MCF 10A (cell line): ENCODE measurements at regions not wholly inside any gene's neighbourhood (a gene's known extent, or its start where the extent isn't known, plus 50 kb on each side); places are given as distances from the start of the nearest gene placed in this dataset.
A peak's percentile ranks its signal among the peaks of the same experiment; 100 is the strongest.

Experiments
- BruUV-seq: library from RNA; stranded (reverse); fragments of 400-500 nt; replicated peaks from 2 replicates; lab custom pipeline; 2021; lab: Mats Ljungman, UMichigan
- CTCF ChIA-PET: fragments of 300-600 bp; sonication (Branson Sonifier 250); formaldehyde crosslinking; extraction: SDS; loops from one replicate; lab custom pipeline; 2021; ENCODE audit warnings: antibody characterized with exemption, inconsistent platforms; lab: Yijun Ruan, JAX
- POLR2A ChIA-PET: fragments of 300-600, 350-650 bp; sonication (Branson Sonifier 250); formaldehyde crosslinking; extraction: SDS; loops from one replicate; lab custom pipeline; 2020; ENCODE audit warnings: antibody characterized with exemption, inconsistent platforms; lab: Yijun Ruan, JAX
- DNase-seq: peaks from one replicate; pipeline ENCODE4 v3.0.0-alpha.2; 2018; ENCODE audit not compliant: unreplicated experiment
- H3K27ac Mint-ChIP-seq: one replicate; pipeline ENCODE4 v1.8.0; 2022; ENCODE audit warnings: mild to moderate bottlenecking, low read depth, mixed read lengths; ENCODE audit not compliant: unreplicated experiment
- H3K27me3 Mint-ChIP-seq: one replicate; pipeline ENCODE4 v1.8.0; 2022; ENCODE audit warnings: mixed read lengths; ENCODE audit not compliant: insufficient read depth, unreplicated experiment
- H3K36me3 Mint-ChIP-seq: one replicate; pipeline ENCODE4 v1.8.0; 2022; ENCODE audit warnings: mild to moderate bottlenecking, moderate library complexity, mixed read lengths; ENCODE audit not compliant: insufficient read depth, unreplicated experiment
- H3K4me1 Mint-ChIP-seq: one replicate; pipeline ENCODE4 v1.8.0; 2022; ENCODE audit warnings: mixed read lengths; ENCODE audit not compliant: insufficient read depth, unreplicated experiment
- H3K4me3 Mint-ChIP-seq: one replicate; pipeline ENCODE4 v1.8.0; 2022; ENCODE audit warnings: mild to moderate bottlenecking, moderate library complexity, mixed read lengths; ENCODE audit not compliant: unreplicated experiment
- H3K9me3 Mint-ChIP-seq: one replicate; pipeline ENCODE4 v1.8.0; 2022; ENCODE audit warnings: mixed read lengths; ENCODE audit not compliant: unreplicated experiment
- intact Hi-C: fragments of 100-400 bp; cut with micrococcal nuclease; formaldehyde crosslinking; loops from 2 replicates; pipeline ENCODE4 v1.14.1; 2022
- TF ChIP-seq, protein P1 (sequence below): fragments of 200-600 bp; IDR thresholded peaks from one replicate; pipeline ENCODE4 v1.8.0; 2022; ENCODE audit warnings: antibody characterized with exemption, mild to moderate bottlenecking; ENCODE audit not compliant: unreplicated experiment

DNA sequence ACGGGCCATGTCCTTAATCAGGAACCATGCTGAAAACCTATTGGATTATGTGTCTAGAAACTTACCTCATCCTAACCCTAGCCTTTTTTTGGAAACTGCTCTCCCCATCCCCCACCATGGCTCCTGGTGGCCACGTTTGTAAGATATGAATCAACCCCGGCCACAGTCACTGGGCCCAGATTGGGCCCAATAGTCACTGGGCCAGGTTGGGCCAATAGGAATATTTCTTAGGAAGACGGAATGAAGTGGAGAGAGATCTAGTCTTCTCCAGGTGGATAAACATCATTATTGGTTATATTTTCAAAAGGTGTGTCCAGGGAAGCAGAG, 468.7 kb downstream of the ARHGEF28 start:
- Mint-ChIP-seq H3K9me3 (no peaks in the 10 kb centered on the region), H3K27ac (no peak overlapping the region), H3K27me3 (no peaks in the 10 kb centered on the region), H3K4me1 (no peaks in the 10 kb centered on the region), H3K4me3 (no peak overlapping the region), H3K36me3 (peaks cover 5% of the 10 kb centered on the region)
- intact Hi-C loops: no loop called here
- CTCF ChIA-PET: interaction anchor here (0.6 kb wide), 1 partner anchor 242 kb away, joined by 3 read pairs; no protein-coding TSS in a partner anchor
- POLR2A ChIA-PET: interaction anchor here (1.0 kb wide), 1 partner anchor 11 kb away, joined by 3 read pairs; no protein-coding TSS in a partner anchor
- TF ChIP-seq, protein P1, sequence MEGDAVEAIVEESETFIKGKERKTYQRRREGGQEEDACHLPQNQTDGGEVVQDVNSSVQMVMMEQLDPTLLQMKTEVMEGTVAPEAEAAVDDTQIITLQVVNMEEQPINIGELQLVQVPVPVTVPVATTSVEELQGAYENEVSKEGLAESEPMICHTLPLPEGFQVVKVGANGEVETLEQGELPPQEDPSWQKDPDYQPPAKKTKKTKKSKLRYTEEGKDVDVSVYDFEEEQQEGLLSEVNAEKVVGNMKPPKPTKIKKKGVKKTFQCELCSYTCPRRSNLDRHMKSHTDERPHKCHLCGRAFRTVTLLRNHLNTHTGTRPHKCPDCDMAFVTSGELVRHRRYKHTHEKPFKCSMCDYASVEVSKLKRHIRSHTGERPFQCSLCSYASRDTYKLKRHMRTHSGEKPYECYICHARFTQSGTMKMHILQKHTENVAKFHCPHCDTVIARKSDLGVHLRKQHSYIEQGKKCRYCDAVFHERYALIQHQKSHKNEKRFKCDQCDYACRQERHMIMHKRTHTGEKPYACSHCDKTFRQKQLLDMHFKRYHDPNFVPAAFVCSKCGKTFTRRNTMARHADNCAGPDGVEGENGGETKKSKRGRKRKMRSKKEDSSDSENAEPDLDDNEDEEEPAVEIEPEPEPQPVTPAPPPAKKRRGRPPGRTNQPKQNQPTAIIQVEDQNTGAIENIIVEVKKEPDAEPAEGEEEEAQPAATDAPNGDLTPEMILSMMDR: no peak
- no TSS peak for BruUV-seq
- no peak for DNase-seq

DNA sequence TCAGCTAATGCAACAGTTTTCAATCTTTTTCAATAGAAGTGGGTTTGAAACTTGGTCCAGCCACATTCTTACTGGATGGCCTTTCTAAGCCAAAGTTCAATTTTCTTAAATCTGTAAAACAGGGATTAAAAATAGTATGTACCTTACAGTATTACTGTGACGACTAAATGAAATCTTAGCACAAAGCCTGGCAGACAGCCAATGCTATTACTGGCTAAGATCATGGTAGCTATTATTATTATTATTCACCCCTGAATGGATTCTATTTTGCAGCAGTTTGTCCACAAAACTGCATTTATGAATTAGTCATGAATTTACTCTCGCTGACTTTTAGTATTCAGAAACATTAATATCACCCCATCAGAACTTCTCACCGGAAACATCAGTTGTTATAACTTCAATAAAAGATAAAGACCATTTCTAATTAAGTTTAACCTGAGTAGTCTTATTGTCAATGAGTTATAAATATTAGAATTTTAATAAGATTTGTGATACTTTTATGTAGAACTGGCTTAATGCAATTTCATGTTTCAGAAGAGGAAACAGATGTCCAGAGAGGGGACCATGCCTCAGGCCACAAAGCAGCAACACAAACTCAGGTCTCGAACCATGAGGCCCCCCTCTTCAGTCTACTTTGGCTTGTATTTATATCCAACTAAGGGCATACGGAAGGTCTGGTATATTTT, 468.2 kb downstream of the ARHGEF28 start:
- TF ChIP-seq, protein P1: no peak
- H3K36me3 Mint-ChIP-seq: peaks cover 5% of the 10 kb centered on the region
- no TSS peak for BruUV-seq
- H3K4me1 Mint-ChIP-seq: no peaks in the 10 kb centered on the region
- H3K9me3 Mint-ChIP-seq: no peaks in the 10 kb centered on the region
- H3K27ac Mint-ChIP-seq: no peak overlapping the region
- no peaks in the 10 kb centered on the region for H3K27me3 Mint-ChIP-seq
- DNase-seq: peak; percentile 31
- ChIA-PET POLR2A (interaction anchor here (1.0 kb wide), 1 partner anchor 11 kb away, joined by 3 read pairs; no protein-coding TSS in a partner anchor), CTCF (interaction anchor here (0.6 kb wide), 1 partner anchor 242 kb away, joined by 3 read pairs; no protein-coding TSS in a partner anchor)
- intact Hi-C loops: no loop called here
- H3K4me3 Mint-ChIP-seq: no peak overlapping the region

DNA sequence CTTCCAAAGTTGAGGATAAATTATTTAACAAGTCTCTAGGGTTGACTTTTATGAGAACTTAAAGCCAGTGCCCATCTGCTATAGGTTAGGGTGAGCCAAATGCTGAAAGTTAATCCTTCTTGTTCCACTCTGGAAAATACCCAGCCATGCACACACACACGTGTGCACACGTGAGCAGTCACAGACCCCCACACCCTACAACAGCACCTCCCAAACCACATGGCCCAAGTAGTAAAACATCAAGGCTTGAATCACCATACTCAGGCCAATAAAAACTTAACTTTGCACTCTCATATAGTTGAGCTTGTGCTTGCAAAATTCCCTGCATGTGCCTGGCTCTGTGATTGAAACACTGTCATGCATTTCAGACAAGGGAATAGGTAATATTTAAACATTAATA, 467.6 kb downstream of the ARHGEF28 start:
- no peaks in the 10 kb centered on the region for H3K27me3 Mint-ChIP-seq
- CTCF ChIA-PET: interaction anchor here (0.6 kb wide), 1 partner anchor 78 kb away, joined by 4 read pairs; no protein-coding TSS in a partner anchor

DNA sequence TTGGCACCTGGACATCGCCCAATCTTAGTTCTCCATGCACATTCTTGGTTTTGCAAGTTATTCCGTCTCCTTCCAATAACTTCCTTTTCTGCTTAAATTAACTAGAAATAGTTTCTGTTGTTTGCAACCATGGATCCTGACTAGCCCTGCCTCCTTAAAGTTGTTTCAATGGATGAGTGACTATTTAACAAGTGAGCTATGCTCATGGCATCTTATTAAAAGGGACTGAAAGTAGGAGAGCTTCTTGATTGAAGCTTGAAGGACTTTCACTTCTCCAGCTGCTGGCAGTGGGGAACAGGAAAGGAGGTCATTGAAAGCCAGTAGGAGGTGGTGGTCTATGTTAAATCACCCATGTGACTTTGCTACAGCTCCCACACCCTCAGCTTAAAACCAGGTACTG, 466.8 kb downstream of the ARHGEF28 start:
- intact Hi-C loops: no loop called here
- DNase-seq: no peak
- Mint-ChIP-seq H3K36me3 (no peaks in the 10 kb centered on the region), H3K4me3 (no peak overlapping the region), H3K4me1 (no peaks in the 10 kb centered on the region), H3K27me3 (no peaks in the 10 kb centered on the region), H3K9me3 (no peaks in the 10 kb centered on the region), H3K27ac (no peak overlapping the region)
- TF ChIP-seq, protein P1: no peak
- no TSS peak for BruUV-seq
- ChIA-PET POLR2A (no interaction called here), CTCF (interaction anchor here (0.7 kb wide), 1 partner anchor 552 kb away, joined by 3 read pairs; no protein-coding TSS in a partner anchor)

More for the DNA sequence above, 467.6 kb downstream of the ARHGEF28 start:
- Mint-ChIP-seq H3K36me3 (peaks cover 5% of the 10 kb centered on the region), H3K4me3 (no peak overlapping the region), H3K4me1 (no peaks in the 10 kb centered on the region), H3K9me3 (no peaks in the 10 kb centered on the region), H3K27ac (no peak overlapping the region)
- POLR2A ChIA-PET: interaction anchor here (1.0 kb wide), 1 partner anchor 10 kb away, joined by 3 read pairs; no protein-coding TSS in a partner anchor
- TF ChIP-seq, protein P1: no peak
- no TSS peak for BruUV-seq
- no peak for DNase-seq
- intact Hi-C loops: no loop called here
